Fibroblast of lung (primary cell): ENCODE measurements at regions not wholly inside any gene's neighbourhood (a gene's known extent, or its start where the extent isn't known, plus 50 kb on each side); places are given as distances from the start of the nearest gene placed in this dataset.

Experiments
- DNase-seq, 2 donors: peaks; one replicate each; pipeline versions ENCODE4 v3.0.0 to v3.0.0-alpha.2; 2010; ENCODE audit warnings: low read depth in 2 of 2
- H2AFZ ChIP-seq: 2 replicates; pipeline ENCODE4 v1.5.1; 2012; ENCODE audit warnings: low read length, control low read depth, inconsistent platforms
- H3K27ac ChIP-seq: 2 replicates; pipeline ENCODE4 v1.5.1; 2011; ENCODE audit warnings: low read length, control low read depth; ENCODE audit not compliant: insufficient read depth
- H3K27me3 ChIP-seq: 2 replicates; pipeline ENCODE4 v1.5.1; 2011; ENCODE audit warnings: mild to moderate bottlenecking, low read length; ENCODE audit not compliant: control insufficient read depth, insufficient read depth
- H3K36me3 ChIP-seq: 2 replicates; pipeline ENCODE4 v1.5.1; 2011; ENCODE audit warnings: low read length; ENCODE audit not compliant: control insufficient read depth, insufficient read depth
- H3K4me1 ChIP-seq: 2 replicates; pipeline ENCODE4 v1.5.1; 2011; ENCODE audit warnings: low read length; ENCODE audit not compliant: control insufficient read depth, insufficient read depth; ENCODE audit errors: extremely low read depth
- H3K4me2 ChIP-seq: 2 replicates; pipeline ENCODE4 v1.5.1; 2011; ENCODE audit warnings: low read length, control low read depth; ENCODE audit not compliant: insufficient read depth; ENCODE audit errors: extremely low read depth
- H3K4me3 ChIP-seq, 4 experiments: fragments of 200-600 bp in 1 of 4; sonication (generic) in 1 of 4; replicated peaks in 1 of 4; 2 replicates each; pipeline ENCODE4 v1.5.1; 2011 to 2016; ENCODE audit warnings: low read length in 4 of 4, low read depth in 3 of 4, mild to moderate bottlenecking in 3 of 4, control low read depth in 2 of 4, inconsistent platforms in 1 of 4, mixed read lengths in 1 of 4; ENCODE audit not compliant: insufficient read depth in 1 of 4; ENCODE audit errors: control extremely low read depth in 1 of 4
- H3K79me2 ChIP-seq: 2 replicates; pipeline ENCODE4 v1.5.1; 2012; ENCODE audit warnings: mild to moderate bottlenecking, low read length, inconsistent platforms; ENCODE audit not compliant: control insufficient read depth, insufficient read depth
- H3K9ac ChIP-seq: 2 replicates; pipeline ENCODE4 v1.5.1; 2011; ENCODE audit warnings: mild to moderate bottlenecking, low read length, control low read depth; ENCODE audit not compliant: insufficient read depth
- H3K9me3 ChIP-seq: 2 replicates; pipeline ENCODE4 v1.5.1; 2012; ENCODE audit warnings: low read depth, low read length; ENCODE audit not compliant: control insufficient read depth, insufficient read depth
- H4K20me1 ChIP-seq: 2 replicates; pipeline ENCODE4 v1.5.1; 2011; ENCODE audit warnings: low read length; ENCODE audit not compliant: control insufficient read depth, insufficient read depth; ENCODE audit errors: extremely low read depth
- CTCF ChIP-seq, 2 donors: IDR thresholded peaks in 1 of 2; conservative IDR thresholded peaks in 1 of 2; 1 replicate in 1 of 2; 2 replicates in 1 of 2; pipeline ENCODE4 v1.5.1; 2011 to 2012; ENCODE audit warnings: low read length in 2 of 2, control low read depth in 1 of 2, inconsistent platforms in 1 of 2, low read depth in 1 of 2, mild to moderate bottlenecking in 1 of 2
- EZH2 ChIP-seq: IDR thresholded peaks from 2 replicates; pipeline ENCODE4 v1.5.1; 2012; ENCODE audit warnings: low read length, control low read depth, mild to moderate bottlenecking; ENCODE audit errors: missing control alignments

- Histone ChIP-seq H3K4me2 (no peak overlapping the region), H3K36me3 (no peaks in the 10 kb centered on the region), H3K9ac (no peak overlapping the region), H4K20me1 (no peaks in the 10 kb centered on the region), H3K27ac (no peak overlapping the region), H3K4me3 (no peak overlapping the region), H3K9me3 (no peaks in the 10 kb centered on the region), H3K4me1 (no peaks in the 10 kb centered on the region), H3K79me2 (no peaks in the 10 kb centered on the region), H2AFZ (no peak overlapping the region), H3K27me3 (no peaks in the 10 kb centered on the region)
- TF ChIP-seq CTCF (conservative IDR thresholded peaks at IDR 0.05 in 1 of 2, IDR thresholded peaks at IDR 0.05 in 1 of 2; ENCODE audit: low read depth in 1 of 2, low read length in 2 of 2) = no peak
- TF ChIP-seq EZH2 = no peak
- no peak for DNase-seq
Measured at GRCh38 chr2:116222793-116223192, 1591.7 kb upstream of the DDX18 start.

DNA sequence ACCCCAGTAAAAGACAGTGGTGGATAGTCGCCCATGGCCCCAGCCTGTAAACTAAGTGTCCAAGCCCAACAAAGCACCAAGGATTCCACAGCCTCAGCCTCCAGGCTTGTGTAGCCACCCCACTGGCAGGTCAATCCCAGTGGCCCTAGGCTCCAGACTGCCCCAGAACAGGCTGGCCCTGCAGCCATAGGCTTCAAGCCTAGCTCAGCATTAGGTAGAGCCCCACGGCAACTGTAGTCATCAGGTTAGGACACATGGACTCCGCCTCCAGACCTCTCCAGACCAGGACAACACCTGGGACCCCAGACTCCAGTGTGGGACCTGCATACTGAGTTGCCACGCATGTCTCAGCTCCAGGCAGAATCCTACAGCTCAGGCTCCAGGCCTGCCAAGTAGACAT is 1590.6 kb upstream of the DDX18 start:
- H3K9ac ChIP-seq = no peak overlapping the region
- H2AFZ ChIP-seq = no peak overlapping the region
- TF ChIP-seq CTCF (conservative IDR thresholded peaks at IDR 0.05 in 1 of 2, IDR thresholded peaks at IDR 0.05 in 1 of 2; ENCODE audit: low read depth in 1 of 2, low read length in 2 of 2) (no peak), EZH2 (no peak)
- H3K4me3 ChIP-seq = no peak overlapping the region
- H3K9me3 ChIP-seq = no peaks in the 10 kb centered on the region
- H3K79me2 ChIP-seq = no peaks in the 10 kb centered on the region
- no peaks in the 10 kb centered on the region for H3K4me1 ChIP-seq
- no peaks in the 10 kb centered on the region for H3K36me3 ChIP-seq
- no peak overlapping the region for H3K4me2 ChIP-seq
- DNase-seq = no peak
- no peaks in the 10 kb centered on the region for H4K20me1 ChIP-seq
- no peak overlapping the region for H3K27ac ChIP-seq
- H3K27me3 ChIP-seq = no peaks in the 10 kb centered on the region

DNA sequence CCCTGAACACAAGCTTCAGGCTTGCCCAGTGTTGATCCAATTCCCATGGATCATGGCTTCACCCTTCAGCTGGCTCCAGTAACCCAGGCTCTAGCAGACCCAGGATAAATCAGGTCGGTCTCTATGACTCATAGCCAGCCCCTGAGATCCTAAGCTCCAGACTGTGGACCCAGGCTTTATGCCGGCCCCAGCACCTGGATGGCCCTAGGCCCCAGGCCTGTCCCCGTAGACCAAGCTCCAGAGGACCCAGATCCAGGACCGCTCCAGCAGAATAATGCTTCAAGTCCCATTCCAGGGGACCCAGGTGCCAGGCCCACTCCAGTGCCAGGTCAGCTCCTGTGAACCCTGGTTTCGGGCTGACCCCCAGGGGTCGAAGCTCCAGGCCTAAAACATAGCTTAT is 1589.9 kb upstream of the DDX18 start:
- H3K4me3 ChIP-seq = no peak overlapping the region
- H3K9me3 ChIP-seq = no peaks in the 10 kb centered on the region
- H3K27me3 ChIP-seq = no peaks in the 10 kb centered on the region
- no peak overlapping the region for H2AFZ ChIP-seq
- H3K4me2 ChIP-seq = no peak overlapping the region
- no peak overlapping the region for H3K9ac ChIP-seq
- TF ChIP-seq EZH2 = no peak
- no peak for TF ChIP-seq CTCF (conservative IDR thresholded peaks at IDR 0.05 in 1 of 2, IDR thresholded peaks at IDR 0.05 in 1 of 2; ENCODE audit: low read depth in 1 of 2, low read length in 2 of 2)
- H3K79me2 ChIP-seq = no peaks in the 10 kb centered on the region
- H3K27ac ChIP-seq = no peak overlapping the region
- H4K20me1 ChIP-seq = no peaks in the 10 kb centered on the region
- no peaks in the 10 kb centered on the region for H3K36me3 ChIP-seq
- no peaks in the 10 kb centered on the region for H3K4me1 ChIP-seq
- DNase-seq = no peak
